HepG2 (cell line): ENCODE measurements at regions not wholly inside any gene's neighbourhood (a gene's known extent, or its start where the extent isn't known, plus 50 kb on each side); places are given as distances from the start of the nearest gene placed in this dataset.

Experiments used
- RBFOX2 ChIP-seq: fragments of 200-400 bp; formaldehyde crosslinking; IDR thresholded peaks from 2 replicates; pipeline ENCODE4 v1.6.1; 2017; ENCODE audit warnings: low read depth, mild to moderate bottlenecking, low read length
- RFX1 ChIP-seq: fragments of 450-650 bp; IDR thresholded peaks from 2 replicates; pipeline ENCODE4 v1.6.1; 2017
- ZNF180 ChIP-seq: sonication (generic); formaldehyde crosslinking; IDR thresholded peaks from 2 replicates; pipeline ENCODE4 v1.4.0; 2020; ENCODE audit warnings: low read depth, missing genetic modification reagents, borderline replicate concordance
- ZNF382 ChIP-seq: sonication (generic); formaldehyde crosslinking; IDR thresholded peaks from 2 replicates; pipeline ENCODE4 v1.5.0; 2020; ENCODE audit warnings: missing genetic modification reagents, mild to moderate bottlenecking, borderline replicate concordance
- ZSCAN22 ChIP-seq: sonication (generic); formaldehyde crosslinking; IDR thresholded peaks from 2 replicates; pipeline ENCODE4 v1.4.0; 2020; ENCODE audit warnings: mild to moderate bottlenecking, missing genetic modification reagents
- TF ChIP-seq, protein P1 (sequence below): sonication (generic); formaldehyde crosslinking; IDR thresholded peaks from one replicate; pipeline ENCODE4 v1.5.1; 2020; ENCODE audit warnings: mild to moderate bottlenecking, missing genetic modification reagents; ENCODE audit errors: not compliant biosample characterization
- TF ChIP-seq, protein P2 (sequence below): sonication (generic); formaldehyde crosslinking; IDR thresholded peaks from 2 replicates; pipeline ENCODE4 v1.5.0; 2020; ENCODE audit warnings: missing genetic modification reagents

DNA sequence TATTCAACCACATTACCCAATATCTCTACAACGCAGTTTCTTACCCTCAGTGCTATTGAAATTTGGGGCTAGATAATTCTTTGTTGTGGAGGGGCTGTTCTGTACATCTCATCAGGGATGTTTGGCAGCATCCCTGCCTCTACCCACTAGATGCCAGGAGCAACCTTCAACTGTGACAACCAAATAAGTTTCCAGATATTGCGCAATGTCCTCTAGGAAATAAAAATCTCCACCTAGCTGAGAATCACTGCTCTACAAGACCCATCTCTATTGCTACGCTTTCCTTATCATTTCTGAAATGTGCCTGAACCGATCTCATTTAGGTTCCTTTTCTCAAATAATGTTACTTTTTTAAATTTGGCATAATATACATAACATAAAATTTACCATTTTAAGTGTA lies 155.2 kb upstream of the G2E3 start (continued):
- TF ChIP-seq, protein P1, sequence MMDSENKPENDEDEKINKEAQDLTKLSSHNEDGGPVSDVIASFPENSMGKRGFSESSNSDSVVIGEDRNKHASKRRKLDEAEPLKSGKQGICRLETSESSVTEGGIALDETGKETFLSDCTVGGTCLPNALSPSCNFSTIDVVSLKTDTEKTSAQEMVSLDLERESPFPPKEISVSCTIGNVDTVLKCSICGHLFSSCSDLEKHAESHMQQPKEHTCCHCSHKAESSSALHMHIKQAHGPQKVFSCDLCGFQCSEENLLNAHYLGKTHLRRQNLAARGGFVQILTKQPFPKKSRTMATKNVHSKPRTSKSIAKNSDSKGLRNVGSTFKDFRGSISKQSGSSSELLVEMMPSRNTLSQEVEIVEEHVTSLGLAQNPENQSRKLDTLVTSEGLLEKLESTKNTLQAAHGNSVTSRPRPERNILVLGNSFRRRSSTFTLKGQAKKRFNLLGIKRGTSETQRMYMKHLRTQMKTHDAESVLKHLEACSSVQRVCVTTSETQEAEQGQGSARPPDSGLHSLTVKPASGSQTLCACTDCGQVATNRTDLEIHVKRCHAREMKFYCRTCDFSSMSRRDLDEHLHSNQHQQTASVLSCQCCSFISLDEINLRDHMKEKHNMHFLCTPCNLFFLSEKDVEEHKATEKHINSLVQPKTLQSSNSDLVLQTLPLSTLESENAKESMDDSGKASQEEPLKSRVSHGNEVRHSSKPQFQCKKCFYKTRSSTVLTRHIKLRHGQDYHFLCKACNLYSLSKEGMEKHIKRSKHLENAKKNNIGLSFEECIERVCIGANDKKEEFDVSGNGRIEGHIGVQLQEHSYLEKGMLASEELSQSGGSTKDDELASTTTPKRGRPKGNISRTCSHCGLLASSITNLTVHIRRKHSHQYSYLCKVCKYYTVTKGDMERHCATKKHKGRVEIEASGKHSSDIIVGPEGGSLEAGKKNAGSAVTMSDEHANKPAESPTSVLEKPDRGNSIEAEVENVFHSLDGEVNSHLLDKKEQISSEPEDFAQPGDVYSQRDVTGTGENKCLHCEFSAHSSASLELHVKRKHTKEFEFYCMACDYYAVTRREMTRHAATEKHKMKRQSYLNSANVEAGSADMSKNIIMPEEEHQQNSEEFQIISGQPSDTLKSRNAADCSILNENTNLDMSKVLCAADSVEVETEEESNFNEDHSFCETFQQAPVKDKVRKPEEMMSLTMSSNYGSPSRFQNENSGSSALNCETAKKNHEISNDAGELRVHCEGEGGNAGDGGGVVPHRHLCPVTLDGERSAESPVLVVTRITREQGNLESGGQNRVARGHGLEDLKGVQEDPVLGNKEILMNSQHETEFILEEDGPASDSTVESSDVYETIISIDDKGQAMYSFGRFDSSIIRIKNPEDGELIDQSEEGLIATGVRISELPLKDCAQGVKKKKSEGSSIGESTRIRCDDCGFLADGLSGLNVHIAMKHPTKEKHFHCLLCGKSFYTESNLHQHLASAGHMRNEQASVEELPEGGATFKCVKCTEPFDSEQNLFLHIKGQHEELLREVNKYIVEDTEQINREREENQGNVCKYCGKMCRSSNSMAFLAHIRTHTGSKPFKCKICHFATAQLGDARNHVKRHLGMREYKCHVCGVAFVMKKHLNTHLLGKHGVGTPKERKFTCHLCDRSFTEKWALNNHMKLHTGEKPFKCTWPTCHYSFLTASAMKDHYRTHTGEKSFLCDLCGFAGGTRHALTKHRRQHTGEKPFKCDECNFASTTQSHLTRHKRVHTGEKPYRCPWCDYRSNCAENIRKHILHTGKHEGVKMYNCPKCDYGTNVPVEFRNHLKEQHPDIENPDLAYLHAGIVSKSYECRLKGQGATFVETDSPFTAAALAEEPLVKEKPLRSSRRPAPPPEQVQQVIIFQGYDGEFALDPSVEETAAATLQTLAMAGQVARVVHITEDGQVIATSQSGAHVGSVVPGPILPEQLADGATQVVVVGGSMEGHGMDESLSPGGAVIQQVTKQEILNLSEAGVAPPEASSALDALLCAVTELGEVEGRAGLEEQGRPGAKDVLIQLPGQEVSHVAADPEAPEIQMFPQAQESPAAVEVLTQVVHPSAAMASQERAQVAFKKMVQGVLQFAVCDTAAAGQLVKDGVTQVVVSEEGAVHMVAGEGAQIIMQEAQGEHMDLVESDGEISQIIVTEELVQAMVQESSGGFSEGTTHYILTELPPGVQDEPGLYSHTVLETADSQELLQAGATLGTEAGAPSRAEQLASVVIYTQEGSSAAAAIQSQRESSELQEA (CRISPR knock-in tag): no peak
- TF ChIP-seq ZSCAN22 (CRISPR knock-in tag) (no peak), ZNF180 (CRISPR knock-in tag) (no peak), ZNF382 (no peak), RBFOX2 (no peak), RFX1 (no peak)
- TF ChIP-seq, protein P2, sequence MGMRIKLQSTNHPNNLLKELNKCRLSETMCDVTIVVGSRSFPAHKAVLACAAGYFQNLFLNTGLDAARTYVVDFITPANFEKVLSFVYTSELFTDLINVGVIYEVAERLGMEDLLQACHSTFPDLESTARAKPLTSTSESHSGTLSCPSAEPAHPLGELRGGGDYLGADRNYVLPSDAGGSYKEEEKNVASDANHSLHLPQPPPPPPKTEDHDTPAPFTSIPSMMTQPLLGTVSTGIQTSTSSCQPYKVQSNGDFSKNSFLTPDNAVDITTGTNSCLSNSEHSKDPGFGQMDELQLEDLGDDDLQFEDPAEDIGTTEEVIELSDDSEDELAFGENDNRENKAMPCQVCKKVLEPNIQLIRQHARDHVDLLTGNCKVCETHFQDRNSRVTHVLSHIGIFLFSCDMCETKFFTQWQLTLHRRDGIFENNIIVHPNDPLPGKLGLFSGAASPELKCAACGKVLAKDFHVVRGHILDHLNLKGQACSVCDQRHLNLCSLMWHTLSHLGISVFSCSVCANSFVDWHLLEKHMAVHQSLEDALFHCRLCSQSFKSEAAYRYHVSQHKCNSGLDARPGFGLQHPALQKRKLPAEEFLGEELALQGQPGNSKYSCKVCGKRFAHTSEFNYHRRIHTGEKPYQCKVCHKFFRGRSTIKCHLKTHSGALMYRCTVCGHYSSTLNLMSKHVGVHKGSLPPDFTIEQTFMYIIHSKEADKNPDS (CRISPR knock-in tag): no peak
- TF ChIP-seq, all 625 proteins: peak for 5
